Sigmoid colon (tissue), 6 donors: ENCODE measurements at regions not wholly inside any gene's neighbourhood (a gene's known extent, or its start where the extent isn't known, plus 50 kb on each side); places are given as distances from the start of the nearest gene placed in this dataset.

Source experiments
- DNase-seq: peaks from one replicate; pipeline ENCODE4 v3.0.0-alpha.2; 2019
- H3K27ac ChIP-seq, 4 donors: fragments of 200-600 bp; sonication (generic); one replicate each; pipeline ENCODE4 v1.5.1; 2016 to 2019; ENCODE audit warnings: mild to moderate bottlenecking in 1 of 4
- H3K27me3 ChIP-seq, 3 donors: fragments of 200-600 bp; sonication (generic); one replicate each; pipeline ENCODE4 v1.5.1; 2019; ENCODE audit warnings: mild to moderate bottlenecking in 1 of 3
- H3K36me3 ChIP-seq, 4 donors: fragments of 200-600 bp; sonication (generic); one replicate each; pipeline ENCODE4 v1.5.1; 2016 to 2019
- H3K4me1 ChIP-seq, 4 donors: fragments of 200-600 bp; sonication (generic); one replicate each; pipeline ENCODE4 v1.5.1; 2017 to 2019
- H3K4me3 ChIP-seq, 4 donors: fragments of 200-600 bp; sonication (generic); one replicate each; pipeline ENCODE4 v1.5.1; 2017 to 2019; ENCODE audit warnings: mild to moderate bottlenecking in 2 of 4, moderate library complexity in 1 of 4
- H3K9me3 ChIP-seq, 4 donors: fragments of 200-600 bp in 3 of 4; sonication (generic) in 3 of 4; one replicate each; pipeline versions ENCODE4 v1.5.1 to v1.6.1; 2013 to 2019
- CTCF ChIP-seq, 4 experiments: fragments of 450-650 bp in 3 of 4; fragments of 200-600 bp in 1 of 4; IDR thresholded peaks; one replicate each; pipeline ENCODE4 v1.5.1; 2016 to 2019; ENCODE audit warnings: antibody characterized with exemption in 4 of 4, mild to moderate bottlenecking in 3 of 4, moderate library complexity in 2 of 4
- EP300 ChIP-seq, 4 donors: sonication (generic); formaldehyde crosslinking; IDR thresholded peaks; one replicate each; pipeline ENCODE4 v1.6.1; 2017; ENCODE audit warnings: antibody characterized with exemption in 4 of 4
- POLR2A ChIP-seq, 2 donors: fragments of 450-650 bp; IDR thresholded peaks; one replicate each; pipeline ENCODE4 v1.6.1; 2016; ENCODE audit warnings: antibody characterized with exemption in 2 of 2, mild to moderate bottlenecking in 2 of 2, moderate library complexity in 2 of 2
- POLR2AphosphoS5 ChIP-seq, 4 donors: sonication (generic); formaldehyde crosslinking; IDR thresholded peaks; one replicate each; pipeline ENCODE4 v1.6.1; 2017; ENCODE audit warnings: antibody characterized with exemption in 4 of 4
- WGBS, 2 donors: extraction: QIAGEN DNeasy Blood & Tissue Kit; methylation state at CpG; one replicate each; pipeline ENCODE4 v1.1.7; 2013; 5-methylcytosine and 5-hydroxymethylcytosine counted together
- intact Hi-C: fragments of 100-400 bp; cut with DNase I; formaldehyde crosslinking; loops from one replicate; pipeline ENCODE4 v1.15.1; 2023
- donor health status: healthy with polysubstance abuse.
- donor health status: healthy.

- no peak for TF ChIP-seq EP300 (IDR thresholded peaks at IDR 0.05)
- no peak for TF ChIP-seq CTCF (IDR thresholded peaks at IDR 0.05)
- no peak for TF ChIP-seq POLR2AphosphoS5 (IDR thresholded peaks at IDR 0.05)
- no peak for TF ChIP-seq POLR2A (IDR thresholded peaks at IDR 0.05)
- Histone ChIP-seq H3K4me1 (no peaks in the 10 kb centered on the region), H3K9me3 (no peaks in the 10 kb centered on the region), H3K4me3 (no peak overlapping the region), H3K27me3 (no peaks in the 10 kb centered on the region), H3K27ac (no peak overlapping the region), H3K36me3 (no peaks in the 10 kb centered on the region)
- 85 to 87% methylated on average over 2 of the region's 2 CpGs for WGBS, 2 donors
- no peak for DNase-seq
- intact Hi-C loops = no loop called here
Measured at GRCh38 chr3:154660811-154661210, 230.8 kb upstream of the GPR149 start.

DNA sequence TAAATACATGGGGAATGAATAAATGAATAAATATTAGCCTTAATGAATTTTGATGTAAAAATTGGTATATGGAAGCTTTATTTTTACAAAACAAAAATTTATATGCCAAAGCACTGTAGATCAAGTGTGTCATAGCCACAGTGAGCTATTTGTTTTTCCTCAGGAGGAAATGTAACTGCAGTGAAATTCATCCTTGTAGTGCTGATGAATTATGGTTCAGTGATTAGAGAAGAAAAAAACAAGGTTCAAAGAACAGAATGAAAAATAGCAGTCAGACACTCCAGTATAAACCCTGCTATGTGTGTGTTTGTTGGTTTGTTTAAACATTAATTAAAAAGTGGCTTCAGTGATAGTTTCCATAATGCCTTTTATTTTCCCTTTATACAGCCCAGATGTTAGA lies 228.0 kb upstream of the GPR149 start:
- TF ChIP-seq POLR2AphosphoS5 (IDR thresholded peaks at IDR 0.05) = no peak
- no peak for TF ChIP-seq POLR2A (IDR thresholded peaks at IDR 0.05)
- TF ChIP-seq EP300 (IDR thresholded peaks at IDR 0.05) = no peak
- TF ChIP-seq CTCF (IDR thresholded peaks at IDR 0.05) = no peak
- intact Hi-C loops = no loop called here
- DNase-seq = no peak
- H3K4me3 ChIP-seq = no peak overlapping the region
- H3K27me3 ChIP-seq = no peaks in the 10 kb centered on the region
- H3K4me1 ChIP-seq = no peaks in the 10 kb centered on the region
- H3K9me3 ChIP-seq = no peaks in the 10 kb centered on the region
- no peak overlapping the region for H3K27ac ChIP-seq
- H3K36me3 ChIP-seq = no peaks in the 10 kb centered on the region

- no peaks in the 10 kb centered on the region for H3K27me3 ChIP-seq
- H3K36me3 ChIP-seq = no peaks in the 10 kb centered on the region
- intact Hi-C loops = no loop called here
- H3K9me3 ChIP-seq = no peaks in the 10 kb centered on the region
- DNase-seq = no peak
- TF ChIP-seq CTCF (IDR thresholded peaks at IDR 0.05) = no peak
- TF ChIP-seq EP300 (IDR thresholded peaks at IDR 0.05) = no peak
- WGBS, 2 donors = 85 to 87% methylated on average over 4 of the region's 4 CpGs
- H3K27ac ChIP-seq = no peak overlapping the region
- no peaks in the 10 kb centered on the region for H3K4me1 ChIP-seq
- no peak overlapping the region for H3K4me3 ChIP-seq
Measured at GRCh38 chr3:154657218-154657617, 227.2 kb upstream of the GPR149 start.

DNA sequence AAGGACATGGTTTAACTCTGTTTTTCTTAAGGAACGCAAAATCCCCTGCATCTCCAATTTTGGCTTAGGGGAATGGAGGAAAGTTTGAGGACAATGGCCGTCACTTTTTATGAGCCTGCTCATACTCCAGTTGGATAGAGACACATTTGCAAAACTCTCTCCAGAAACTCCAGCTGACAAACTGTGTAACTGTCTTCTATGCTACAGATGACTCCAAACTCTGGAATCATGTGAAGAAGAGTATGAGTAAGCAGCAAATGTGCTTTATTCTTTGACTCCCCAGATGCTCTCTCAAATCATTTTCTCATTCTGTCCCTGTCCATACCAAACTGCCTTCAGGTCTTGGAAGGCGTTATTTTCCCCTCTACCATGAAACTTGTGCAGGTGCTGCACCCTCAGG lies 226.5 kb upstream of the GPR149 start:
- no peaks in the 10 kb centered on the region for H3K36me3 ChIP-seq
- intact Hi-C loops = no loop called here
- no peak for DNase-seq
- H3K4me1 ChIP-seq = no peaks in the 10 kb centered on the region
- no peak overlapping the region for H3K27ac ChIP-seq
- no peaks in the 10 kb centered on the region for H3K27me3 ChIP-seq
- TF ChIP-seq POLR2A (IDR thresholded peaks at IDR 0.05) = no peak
- TF ChIP-seq EP300 (IDR thresholded peaks at IDR 0.05) = no peak
- H3K9me3 ChIP-seq = no peaks in the 10 kb centered on the region
- 88 to 93% methylated on average over 3 of the region's 3 CpGs for WGBS, 2 donors
- no peak overlapping the region for H3K4me3 ChIP-seq

- DNase-seq = no peak
- Histone ChIP-seq H3K27ac (no peak overlapping the region), H3K36me3 (no peaks in the 10 kb centered on the region), H3K4me3 (no peak overlapping the region), H3K9me3 (peaks cover 0 to 3% (median 0%) of the 10 kb centered on the region in 4 donors), H3K4me1 (no peaks in the 10 kb centered on the region), H3K27me3 (no peaks in the 10 kb centered on the region)
- TF ChIP-seq EP300 (IDR thresholded peaks at IDR 0.05) (no peak), CTCF (IDR thresholded peaks at IDR 0.05) (no peak), POLR2A (IDR thresholded peaks at IDR 0.05) (no peak), POLR2AphosphoS5 (IDR thresholded peaks at IDR 0.05) (no peak)
- intact Hi-C loops = no loop called here
- 67 to 77% methylated on average over 2 of the region's 2 CpGs for WGBS, 2 donors
Measured at GRCh38 chr3:154642145-154642544, 212.2 kb upstream of the GPR149 start.
